ENCODE measurements at regions not wholly inside any gene's neighbourhood (a gene's known extent, or its start where the extent isn't known, plus 50 kb on each side); places are given as distances from the start of the nearest gene placed in this dataset.

GRCh38 chr18:70554854-70555445, 266.1 kb downstream of the SOCS6 start:
- TF ChIP-seq E2F5 (CRISPR knock-in tag; IDR thresholded peaks at IDR 0.05), result no peak
- TF ChIP-seq ZBTB43 (CRISPR knock-in tag; IDR thresholded peaks at IDR 0.05), result no peak
- no peak for TF ChIP-seq TP53 (CRISPR knock-in tag; IDR thresholded peaks at IDR 0.05)
